Neuronal stem cell (in vitro differentiated cells): ENCODE measurements at regions not wholly inside any gene's neighbourhood (a gene's known extent, or its start where the extent isn't known, plus 50 kb on each side); places are given as distances from the start of the nearest gene placed in this dataset.

Experiments used
- DNase-seq: peaks from one replicate; pipeline ENCODE4 v3.0.0-alpha.2; 2013; ENCODE audit warnings: low spot score
- H2AFZ ChIP-seq: one replicate; pipeline ENCODE4 v1.6.1; 2013; ENCODE audit warnings: mild to moderate bottlenecking, low read length, inconsistent platforms
- H2AK5ac ChIP-seq: 2 replicates; pipeline ENCODE4 v1.6.1; 2013; ENCODE audit warnings: low read depth, mild to moderate bottlenecking, inconsistent platforms, low read length, moderate library complexity, mixed read lengths
- H2BK120ac ChIP-seq: 2 replicates; pipeline ENCODE4 v1.6.1; 2013; ENCODE audit warnings: low read depth, mild to moderate bottlenecking, inconsistent platforms, low read length, moderate library complexity, mixed read lengths
- H2BK12ac ChIP-seq: one replicate; pipeline ENCODE4 v1.6.1; 2013; ENCODE audit warnings: low read length, inconsistent platforms
- H2BK15ac ChIP-seq: 2 replicates; pipeline ENCODE4 v1.6.1; 2013; ENCODE audit warnings: mild to moderate bottlenecking, low read length, inconsistent platforms, mixed read lengths
- H2BK5ac ChIP-seq: one replicate; pipeline ENCODE4 v1.6.1; 2013; ENCODE audit warnings: inconsistent platforms, mild to moderate bottlenecking, low read length, moderate library complexity
- H3K14ac ChIP-seq: one replicate; pipeline ENCODE4 v1.6.1; 2013; ENCODE audit warnings: low read length, inconsistent platforms
- H3K18ac ChIP-seq: 2 replicates; pipeline ENCODE4 v1.6.1; 2013; ENCODE audit warnings: low read length, inconsistent platforms
- H3K23ac ChIP-seq: 2 replicates; pipeline ENCODE4 v1.6.1; 2013; ENCODE audit warnings: low read depth, mild to moderate bottlenecking, mixed read lengths, low read length, inconsistent platforms; ENCODE audit not compliant: poor library complexity
- H3K27ac ChIP-seq: replicated peaks from 3 replicates; pipeline ENCODE4 v1.5.1; 2013; ENCODE audit warnings: low read length, inconsistent platforms
- H3K27me3 ChIP-seq, 3 experiments: 2 replicates each; pipeline ENCODE4 v1.6.1; 2013; ENCODE audit warnings: low read length in 3 of 3, mild to moderate bottlenecking in 2 of 3, inconsistent platforms in 1 of 3, low read depth in 1 of 3, mixed read lengths in 1 of 3, moderate library complexity in 1 of 3; ENCODE audit not compliant: control insufficient read depth in 3 of 3, insufficient read depth in 3 of 3
- H3K36me3 ChIP-seq, 2 donors: replicated peaks in 1 of 2; 2 replicates each; pipeline ENCODE4 v1.6.1; 2013; ENCODE audit warnings: low read length in 2 of 2; ENCODE audit not compliant: control insufficient read depth in 2 of 2, insufficient read depth in 2 of 2
- H3K4ac ChIP-seq: 2 replicates; pipeline ENCODE4 v1.6.1; 2013; ENCODE audit warnings: inconsistent platforms, mild to moderate bottlenecking, low read length, moderate library complexity
- H3K4me1 ChIP-seq, 2 donors: 1 replicate in 1 of 2; 2 replicates in 1 of 2; pipeline ENCODE4 v1.6.1; 2013; ENCODE audit warnings: low read length in 2 of 2, low read depth in 1 of 2; ENCODE audit not compliant: control insufficient read depth in 2 of 2, insufficient read depth in 1 of 2
- H3K4me2 ChIP-seq: one replicate; pipeline ENCODE4 v1.6.1; 2013; ENCODE audit warnings: mild to moderate bottlenecking, low read length, inconsistent platforms; ENCODE audit not compliant: insufficient read depth, poor library complexity, severe bottlenecking
- H3K4me3 ChIP-seq, 2 donors: 2 replicates each; pipeline ENCODE4 v1.5.1; 2013; ENCODE audit warnings: low read length in 2 of 2, mild to moderate bottlenecking in 2 of 2, inconsistent platforms in 1 of 2, moderate library complexity in 1 of 2
- H3K79me1 ChIP-seq: one replicate; pipeline ENCODE4 v1.6.1; 2013; ENCODE audit warnings: low read depth, mild to moderate bottlenecking, inconsistent platforms, low read length, moderate library complexity
- H3K9ac ChIP-seq: one replicate; pipeline ENCODE4 v1.6.1; 2013; ENCODE audit warnings: mild to moderate bottlenecking, low read depth, low read length, inconsistent platforms; ENCODE audit not compliant: poor library complexity
- H3K9me3 ChIP-seq, 2 donors: replicated peaks in 1 of 2; 2 replicates each; pipeline versions ENCODE3 to v1.6.1; 2013; ENCODE audit warnings: low read length in 2 of 2, mild to moderate bottlenecking in 2 of 2, inconsistent platforms in 1 of 2, low read depth in 1 of 2, mixed read lengths in 1 of 2, moderate library complexity in 1 of 2; ENCODE audit not compliant: control insufficient read depth in 2 of 2, insufficient read depth in 1 of 2
- H4K8ac ChIP-seq: one replicate; pipeline ENCODE4 v1.6.1; 2013; ENCODE audit warnings: low read depth, mild to moderate bottlenecking, inconsistent platforms, low read length, moderate library complexity
- H4K91ac ChIP-seq: one replicate; pipeline ENCODE4 v1.6.1; 2013; ENCODE audit warnings: low read length, low read depth, mild to moderate bottlenecking, inconsistent platforms; ENCODE audit not compliant: poor library complexity
- WGBS, 2 donors: extraction: QIAGEN DNeasy Blood & Tissue Kit; methylation state at CpG; one replicate each; pipeline ENCODE4 v1.1.7; 2013; ENCODE audit warnings: missing lambda C conversion rate in 2 of 2, mixed read lengths in 1 of 2; ENCODE audit not compliant: insufficient read length in 2 of 2, insufficient replicate concordance in 1 of 2; ENCODE audit errors: extremely low coverage in 2 of 2; 5-methylcytosine and 5-hydroxymethylcytosine counted together

- Histone ChIP-seq H3K36me3 (no peaks in the 10 kb centered on the region), H2BK5ac (no peak overlapping the region), H2AK5ac (no peak overlapping the region), H2AFZ (no peak overlapping the region), H4K91ac (no peak overlapping the region), H3K4me2 (no peak overlapping the region), H2BK120ac (no peak overlapping the region), H3K4me3 (no peak overlapping the region), H3K23ac (no peak overlapping the region), H2BK15ac (no peak overlapping the region), H3K18ac (no peak overlapping the region), H3K79me1 (no peaks in the 10 kb centered on the region), H3K4me1 (no peaks in the 10 kb centered on the region), H3K9me3 (no peaks in the 10 kb centered on the region), H3K14ac (no peak overlapping the region), H3K27me3 (no peaks in the 10 kb centered on the region), H4K8ac (no peak overlapping the region), H2BK12ac (no peak overlapping the region), H3K4ac (no peak overlapping the region), H3K27ac (no peak overlapping the region), H3K9ac (no peak overlapping the region)
- DNase-seq = no peak
- WGBS, 2 donors = no CpG with 5 or more reads among the region's 7 CpGs
Measured at GRCh38 chr14:79920180-79920692, 291.1 kb downstream of the DIO2 start.
